ENCODE measurements at regions not wholly inside any gene's neighbourhood (a gene's known extent, or its start where the extent isn't known, plus 50 kb on each side); places are given as distances from the start of the nearest gene placed in this dataset.
A peak's percentile ranks its signal among the peaks of the same experiment; 100 is the strongest.
"Not testable (repeated sequence)": the region's sequence is repeated elsewhere in the genome, so short reads cannot be mapped to it uniquely, and the experiment has no call there.

GRCh38 chr1:148354913-148355308 lies 128.2 kb downstream of the PPIAL4G start:
- no peak for DNase-seq

- no peak for DNase-seq
Measured at GRCh38 chr1:148354284-148354912, 128.7 kb downstream of the PPIAL4G start.

GRCh38 chr1:148353461-148354283 lies 129.4 kb downstream of the PPIAL4G start:
- no peak for DNase-seq

GRCh38 chr1:148352470-148353053 lies 130.5 kb downstream of the PPIAL4G start:
- DNase-seq = no peak

GRCh38 chr1:148347781-148348180 lies 135.3 kb downstream of the PPIAL4G start:
- no peak for DNase-seq

- not testable (repeated sequence) for DNase-seq
Measured at GRCh38 chr1:148345659-148346151, 137.4 kb downstream of the PPIAL4G start.

GRCh38 chr1:148344651-148345050 lies 138.5 kb downstream of the PPIAL4G start:
- DNase-seq = not testable (repeated sequence)

GRCh38 chr1:148341729-148342128 lies 141.4 kb downstream of the PPIAL4G start:
- not testable (repeated sequence) for DNase-seq

- DNase-seq = not testable (repeated sequence)
Measured at GRCh38 chr1:148336121-148336918, 146.8 kb downstream of the PPIAL4G start.

- DNase-seq = peak; percentile 86
Measured at GRCh38 chr1:148334339-148335130, 148.6 kb downstream of the PPIAL4G start.

GRCh38 chr1:148333875-148334338 lies 149.2 kb downstream of the PPIAL4G start:
- no peak for DNase-seq

GRCh38 chr1:148328884-148329283 lies 154.2 kb downstream of the PPIAL4G start:
- no peak for DNase-seq

- not testable (repeated sequence) for DNase-seq
Measured at GRCh38 chr1:148325031-148325430, 158.1 kb downstream of the PPIAL4G start.

GRCh38 chr1:148324465-148324864 lies 158.6 kb downstream of the PPIAL4G start:
- not testable (repeated sequence) for DNase-seq

GRCh38 chr1:148320079-148320478 lies 163.0 kb downstream of the PPIAL4G start:
- DNase-seq = not testable (repeated sequence)

- no peak for DNase-seq
Measured at GRCh38 chr1:148318904-148319242, 164.2 kb downstream of the PPIAL4G start.

- DNase-seq = peak; percentile 41
Measured at GRCh38 chr1:148318123-148318903, 164.8 kb downstream of the PPIAL4G start.

GRCh38 chr1:148317288-148317985 lies 165.4 kb upstream of the NBPF11 start:
- no peak for DNase-seq

GRCh38 chr1:148315071-148315811 lies 163.2 kb upstream of the NBPF11 start:
- no peak for DNase-seq

- DNase-seq = no peak
Measured at GRCh38 chr1:148310807-148311206, 158.7 kb upstream of the NBPF11 start.
